NCI-H82 treated with DMSO at 0.1 percent for 48 hours (cell line): ENCODE measurements at regions not wholly inside any gene's neighbourhood (a gene's known extent, or its start where the extent isn't known, plus 50 kb on each side); places are given as distances from the start of the nearest gene placed in this dataset.
"Not testable (repeated sequence)": the region's sequence is repeated elsewhere in the genome, so short reads cannot be mapped to it uniquely, and the experiment has no call there.

Experiments
- DNase-seq: peaks from one replicate; lab custom pipeline; 2025; ENCODE audit not compliant: unreplicated experiment; lab: John Stamatoyannopoulos, UW

- DNase-seq = no peak
Measured at GRCh38 chr21:35579520-35580293, 480.6 kb downstream of the SETD4 start.

- no peak for DNase-seq
Measured at GRCh38 chr21:35578831-35579471, 481.4 kb downstream of the SETD4 start.

GRCh38 chr21:35578347-35578782, 482.0 kb downstream of the SETD4 start:
- no peak for DNase-seq

GRCh38 chr21:35575280-35575915, 484.9 kb downstream of the SETD4 start:
- DNase-seq = no peak

- no peak for DNase-seq
Measured at GRCh38 chr21:35573472-35574374, 486.6 kb downstream of the SETD4 start.

GRCh38 chr21:35571910-35572309, 488.4 kb downstream of the SETD4 start:
- no peak for DNase-seq

- no peak for DNase-seq
Measured at GRCh38 chr21:35568643-35569042, 491.7 kb downstream of the SETD4 start.

GRCh38 chr21:35566874-35567273, 493.5 kb downstream of the SETD4 start:
- DNase-seq = no peak

GRCh38 chr21:35565204-35565611, 495.1 kb downstream of the SETD4 start:
- no peak for DNase-seq

- no peak for DNase-seq
Measured at GRCh38 chr21:35563885-35564451, 496.4 kb downstream of the SETD4 start.

GRCh38 chr21:35562876-35563275, 497.4 kb downstream of the SETD4 start:
- DNase-seq = no peak

GRCh38 chr21:35561116-35561515, 499.2 kb downstream of the SETD4 start:
- no peak for DNase-seq

- DNase-seq = no peak
Measured at GRCh38 chr21:35559829-35560225, 500.5 kb downstream of the SETD4 start.

GRCh38 chr21:35559128-35559828, 501.0 kb downstream of the SETD4 start:
- no peak for DNase-seq

GRCh38 chr21:35556536-35556935, 503.8 kb downstream of the SETD4 start:
- DNase-seq = no peak

GRCh38 chr21:35552483-35552882, 503.4 kb upstream of the RUNX1 start:
- DNase-seq = not testable (repeated sequence)

- DNase-seq = no peak
Measured at GRCh38 chr21:35548904-35549615, 500.0 kb upstream of the RUNX1 start.

GRCh38 chr21:35547946-35548774, 499.1 kb upstream of the RUNX1 start:
- no peak for DNase-seq

- DNase-seq = no peak
Measured at GRCh38 chr21:35543746-35544145, 494.6 kb upstream of the RUNX1 start.
